ENCODE measurements at regions not wholly inside any gene's neighbourhood (a gene's known extent, or its start where the extent isn't known, plus 50 kb on each side); places are given as distances from the start of the nearest gene placed in this dataset.

- Mint-ChIP-seq H3K4me1 (ENCODE audit: unreplicated experiment) (no peaks in the 10 kb centered on the region), H3K9me3 (ENCODE audit: unreplicated experiment) (no peaks in the 10 kb centered on the region), H3K4me3 (ENCODE audit: unreplicated experiment) (no peak overlapping the region), H3K27me3 (ENCODE audit: unreplicated experiment) (no peaks in the 10 kb centered on the region), H3K27ac (ENCODE audit: unreplicated experiment) (no peak overlapping the region), H3K36me3 (ENCODE audit: low read depth, unreplicated experiment) (no peaks in the 10 kb centered on the region)
- no peak for DNase-seq (ENCODE audit: low spot score)
- TF ChIP-seq CTCF (IDR thresholded peaks at IDR 0.05; ENCODE audit: unreplicated experiment), result no peak
Observed at GRCh38 chr13:73940098-73940497, 194.1 kb downstream of the KLF12 start.

GRCh38 chr13:73939603-73940002, 194.6 kb downstream of the KLF12 start:
- H3K9me3 Mint-ChIP-seq (ENCODE audit: unreplicated experiment), result no peaks in the 10 kb centered on the region
- H3K36me3 Mint-ChIP-seq (ENCODE audit: low read depth, unreplicated experiment), result no peaks in the 10 kb centered on the region
- no peak for DNase-seq (ENCODE audit: low spot score)
- no peak overlapping the region for H3K4me3 Mint-ChIP-seq (ENCODE audit: unreplicated experiment)
- H3K4me1 Mint-ChIP-seq (ENCODE audit: unreplicated experiment), result no peaks in the 10 kb centered on the region
- no peak overlapping the region for H3K27ac Mint-ChIP-seq (ENCODE audit: unreplicated experiment)
- H3K27me3 Mint-ChIP-seq (ENCODE audit: unreplicated experiment), result no peaks in the 10 kb centered on the region
- no peak for TF ChIP-seq CTCF (IDR thresholded peaks at IDR 0.05; ENCODE audit: unreplicated experiment)

GRCh38 chr13:73939071-73939380, 195.2 kb downstream of the KLF12 start:
- Mint-ChIP-seq H3K27me3 (ENCODE audit: unreplicated experiment) (no peaks in the 10 kb centered on the region), H3K27ac (ENCODE audit: unreplicated experiment) (no peak overlapping the region), H3K36me3 (ENCODE audit: low read depth, unreplicated experiment) (no peaks in the 10 kb centered on the region), H3K9me3 (ENCODE audit: unreplicated experiment) (no peaks in the 10 kb centered on the region), H3K4me3 (ENCODE audit: unreplicated experiment) (no peak overlapping the region), H3K4me1 (ENCODE audit: unreplicated experiment) (no peaks in the 10 kb centered on the region)
- TF ChIP-seq CTCF (IDR thresholded peaks at IDR 0.05; ENCODE audit: unreplicated experiment), result no peak
- DNase-seq (ENCODE audit: low spot score), result no peak

- TF ChIP-seq CTCF (IDR thresholded peaks at IDR 0.05; ENCODE audit: unreplicated experiment), result no peak
- Mint-ChIP-seq H3K36me3 (ENCODE audit: low read depth, unreplicated experiment) (no peaks in the 10 kb centered on the region), H3K4me3 (ENCODE audit: unreplicated experiment) (no peak overlapping the region), H3K27me3 (ENCODE audit: unreplicated experiment) (no peaks in the 10 kb centered on the region), H3K27ac (ENCODE audit: unreplicated experiment) (no peak overlapping the region), H3K4me1 (ENCODE audit: unreplicated experiment) (no peaks in the 10 kb centered on the region), H3K9me3 (ENCODE audit: unreplicated experiment) (no peaks in the 10 kb centered on the region)
- no peak for DNase-seq (ENCODE audit: low spot score)
Observed at GRCh38 chr13:73938372-73939070, 195.7 kb downstream of the KLF12 start.

- no peak for TF ChIP-seq CTCF (IDR thresholded peaks at IDR 0.05; ENCODE audit: unreplicated experiment)
- no peak overlapping the region for H3K27ac Mint-ChIP-seq (ENCODE audit: unreplicated experiment)
Observed at GRCh38 chr13:73937441-73937840, 196.8 kb downstream of the KLF12 start.

More at GRCh38 chr13:73937441-73937840, 196.8 kb downstream of the KLF12 start:
- Mint-ChIP-seq H3K4me1 (ENCODE audit: unreplicated experiment) (no peaks in the 10 kb centered on the region), H3K4me3 (ENCODE audit: unreplicated experiment) (no peak overlapping the region), H3K36me3 (ENCODE audit: low read depth, unreplicated experiment) (no peaks in the 10 kb centered on the region), H3K27me3 (ENCODE audit: unreplicated experiment) (no peaks in the 10 kb centered on the region), H3K9me3 (ENCODE audit: unreplicated experiment) (no peaks in the 10 kb centered on the region)
- no peak for DNase-seq (ENCODE audit: low spot score)

All from endothelial cell (in vitro differentiated cells).